ENCODE measurements at regions not wholly inside any gene's neighbourhood (a gene's known extent, or its start where the extent isn't known, plus 50 kb on each side); places are given as distances from the start of the nearest gene placed in this dataset.

- intact Hi-C loops (cut with micrococcal nuclease), result no loop called here
- no peaks in the 10 kb centered on the region for H3K9me3 ChIP-seq (replicated peaks)
- no peak for DNase-seq
- no peaks in the 10 kb centered on the region for H3K4me1 ChIP-seq
- H3K36me3 ChIP-seq, result no peaks in the 10 kb centered on the region
- H3K4me3 ChIP-seq, result no peak overlapping the region
- TF ChIP-seq CTCF (IDR thresholded peaks at IDR 0.05; ENCODE audit: borderline replicate concordance), result no peak
- H3K27me3 ChIP-seq (ENCODE audit: low read depth), result peaks cover 19% of the 10 kb centered on the region
- H3K27ac ChIP-seq (replicated peaks), result no peak overlapping the region
Measured at GRCh38 chr14:94925416-94926173, 155.7 kb upstream of the GSC start.

- Histone ChIP-seq H3K36me3 (no peaks in the 10 kb centered on the region), H3K4me1 (no peaks in the 10 kb centered on the region), H3K27ac (replicated peaks) (no peak overlapping the region), H3K27me3 (ENCODE audit: low read depth) (peaks cover 25% of the 10 kb centered on the region), H3K4me3 (no peak overlapping the region), H3K9me3 (replicated peaks) (no peaks in the 10 kb centered on the region)
- DNase-seq, result no peak
- intact Hi-C loops (cut with micrococcal nuclease), result no loop called here
- no peak for TF ChIP-seq CTCF (IDR thresholded peaks at IDR 0.05; ENCODE audit: borderline replicate concordance)
Measured at GRCh38 chr14:94924189-94924588, 154.3 kb upstream of the GSC start.

GRCh38 chr14:94923786-94924185 is 153.9 kb upstream of the GSC start:
- no peaks in the 10 kb centered on the region for H3K9me3 ChIP-seq (replicated peaks)

GRCh38 chr14:94922595-94923239 is 152.8 kb upstream of the GSC start:
- intact Hi-C loops (cut with micrococcal nuclease), result no loop called here
- Histone ChIP-seq H3K36me3 (no peaks in the 10 kb centered on the region), H3K27ac (replicated peaks) (no peak overlapping the region), H3K27me3 (ENCODE audit: low read depth) (peaks cover 34% of the 10 kb centered on the region), H3K9me3 (replicated peaks) (no peaks in the 10 kb centered on the region), H3K4me1 (no peaks in the 10 kb centered on the region), H3K4me3 (no peak overlapping the region)
- DNase-seq, result no peak
- no peak for TF ChIP-seq CTCF (IDR thresholded peaks at IDR 0.05; ENCODE audit: borderline replicate concordance)

More at GRCh38 chr14:94923786-94924185, 153.9 kb upstream of the GSC start:
- no peak for TF ChIP-seq CTCF (IDR thresholded peaks at IDR 0.05; ENCODE audit: borderline replicate concordance)
- no peak overlapping the region for H3K27ac ChIP-seq (replicated peaks)
- intact Hi-C loops (cut with micrococcal nuclease), result no loop called here
- H3K4me1 ChIP-seq, result no peaks in the 10 kb centered on the region
- peaks cover 27% of the 10 kb centered on the region for H3K27me3 ChIP-seq (ENCODE audit: low read depth)
- DNase-seq, result no peak
- H3K36me3 ChIP-seq, result no peaks in the 10 kb centered on the region
- no peak overlapping the region for H3K4me3 ChIP-seq

GRCh38 chr14:94921882-94922585 is 152.1 kb upstream of the GSC start:
- H3K27me3 ChIP-seq (ENCODE audit: low read depth), result peaks cover 38% of the 10 kb centered on the region
- no peak overlapping the region for H3K27ac ChIP-seq (replicated peaks)
- no peaks in the 10 kb centered on the region for H3K4me1 ChIP-seq
- intact Hi-C loops (cut with micrococcal nuclease), result no loop called here
- no peak for DNase-seq
- H3K9me3 ChIP-seq (replicated peaks), result no peaks in the 10 kb centered on the region
- no peak overlapping the region for H3K4me3 ChIP-seq
- H3K36me3 ChIP-seq, result no peaks in the 10 kb centered on the region
- TF ChIP-seq CTCF (IDR thresholded peaks at IDR 0.05; ENCODE audit: borderline replicate concordance), result no peak

Measured in left ventricle myocardium inferior (tissue), 1 donor.